Duodenal mucosa (tissue), 2 donors: ENCODE measurements at regions not wholly inside any gene's neighbourhood (a gene's known extent, or its start where the extent isn't known, plus 50 kb on each side); places are given as distances from the start of the nearest gene placed in this dataset.
"Not testable (repeated sequence)": the region's sequence is repeated elsewhere in the genome, so short reads cannot be mapped to it uniquely, and the experiment has no call there.

Experiments used
- H3K27ac ChIP-seq: one replicate; pipeline ENCODE4 v1.7.0; 2013; ENCODE audit warnings: low read depth, low read length
- H3K27me3 ChIP-seq, 2 donors: one replicate each; pipeline ENCODE4 v1.7.0; 2013; ENCODE audit warnings: low read length in 2 of 2, control low read depth in 1 of 2; ENCODE audit not compliant: insufficient read depth in 2 of 2, control insufficient read depth in 1 of 2
- H3K36me3 ChIP-seq, 2 donors: one replicate each; pipeline ENCODE4 v1.7.0; 2013; ENCODE audit warnings: low read length in 2 of 2, control low read depth in 1 of 2; ENCODE audit not compliant: insufficient read depth in 2 of 2, control insufficient read depth in 1 of 2
- H3K4me1 ChIP-seq, 2 donors: one replicate each; pipeline ENCODE4 v1.7.0; 2013; ENCODE audit warnings: low read length in 2 of 2, control low read depth in 1 of 2; ENCODE audit not compliant: insufficient read depth in 2 of 2, control insufficient read depth in 1 of 2
- H3K4me3 ChIP-seq, 2 donors: one replicate each; pipeline ENCODE4 v1.7.0; 2013; ENCODE audit warnings: low read length in 2 of 2, low read depth in 1 of 2
- H3K9ac ChIP-seq, 2 donors: one replicate each; pipeline ENCODE4 v1.7.0; 2013; ENCODE audit warnings: low read length in 2 of 2, low read depth in 1 of 2
- H3K9me3 ChIP-seq, 2 donors: one replicate each; pipeline ENCODE4 v1.7.0; 2013; ENCODE audit warnings: low read length in 2 of 2, control low read depth in 1 of 2; ENCODE audit not compliant: control insufficient read depth in 1 of 2

- Histone ChIP-seq H3K4me1 (no peaks in the 10 kb centered on the region), H3K9ac (no peak overlapping the region), H3K27ac (no peak overlapping the region), H3K27me3 (no peaks in the 10 kb centered on the region), H3K36me3 (no peaks in the 10 kb centered on the region), H3K9me3 (no peaks in the 10 kb centered on the region), H3K4me3 (no peak overlapping the region)
Observed at GRCh38 chr6:137297887-137298286, 78.7 kb upstream of the IFNGR1 start.

- H3K27ac ChIP-seq, H3K9me3 ChIP-seq, H3K4me3 ChIP-seq, H3K9ac ChIP-seq, H3K27me3 ChIP-seq, H3K4me1 ChIP-seq, H3K36me3 ChIP-seq: not testable (repeated sequence)
Observed at GRCh38 chr6:137292326-137292725, 73.1 kb upstream of the IFNGR1 start.

DNA sequence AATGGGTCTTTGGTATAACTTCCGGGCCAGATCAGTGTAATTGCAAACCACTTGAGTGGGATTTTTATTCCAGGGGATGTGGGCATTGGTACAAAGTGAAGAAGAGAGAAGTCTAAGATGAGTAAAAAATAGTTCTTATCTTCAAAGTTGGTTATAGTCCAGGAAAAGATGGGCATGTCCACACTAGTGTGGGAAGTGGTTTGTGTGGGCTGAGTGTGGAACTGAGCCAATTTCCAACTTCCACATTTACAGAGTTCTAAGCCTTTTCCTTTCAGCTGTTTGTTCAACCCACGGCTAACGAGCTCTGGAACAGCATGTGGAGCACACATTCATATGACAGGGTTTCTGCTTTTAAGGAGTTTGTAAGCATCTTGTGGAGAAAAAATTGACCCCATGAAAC, 72.3 kb upstream of the IFNGR1 start:
- no peaks in the 10 kb centered on the region for H3K9me3 ChIP-seq
- no peaks in the 10 kb centered on the region for H3K27me3 ChIP-seq
- no peak overlapping the region for H3K27ac ChIP-seq
- H3K4me1 ChIP-seq = peaks cover 0 to 3% of the 10 kb centered on the region in 2 donors
- H3K4me3 ChIP-seq = no peak overlapping the region
- H3K36me3 ChIP-seq = no peaks in the 10 kb centered on the region
- H3K9ac ChIP-seq = no peak overlapping the region

GRCh38 chr6:137290601-137291261, 71.5 kb upstream of the IFNGR1 start:
- H3K4me1 ChIP-seq = peaks cover 0 to 3% of the 10 kb centered on the region in 2 donors
- no peaks in the 10 kb centered on the region for H3K36me3 ChIP-seq
- no peaks in the 10 kb centered on the region for H3K9me3 ChIP-seq
- H3K27ac ChIP-seq = no peak overlapping the region
- H3K4me3 ChIP-seq = no peak overlapping the region
- no peaks in the 10 kb centered on the region for H3K27me3 ChIP-seq
- H3K9ac ChIP-seq = no peak overlapping the region

GRCh38 chr6:137286916-137287315, 67.7 kb upstream of the IFNGR1 start:
- Histone ChIP-seq H3K4me1 (peaks cover 0 to 3% of the 10 kb centered on the region in 2 donors), H3K4me3 (no peak overlapping the region), H3K36me3 (no peaks in the 10 kb centered on the region), H3K27me3 (no peaks in the 10 kb centered on the region), H3K9me3 (no peaks in the 10 kb centered on the region), H3K9ac (no peak overlapping the region), H3K27ac (no peak overlapping the region)

- no peak overlapping the region for H3K9ac ChIP-seq
- H3K27me3 ChIP-seq = no peaks in the 10 kb centered on the region
- no peaks in the 10 kb centered on the region for H3K36me3 ChIP-seq
- no peaks in the 10 kb centered on the region for H3K9me3 ChIP-seq
- peaks cover 0 to 3% of the 10 kb centered on the region in 2 donors for H3K4me1 ChIP-seq
- H3K27ac ChIP-seq = no peak overlapping the region
- H3K4me3 ChIP-seq = no peak overlapping the region
Observed at GRCh38 chr6:137286368-137286767, 67.2 kb upstream of the IFNGR1 start.

DNA sequence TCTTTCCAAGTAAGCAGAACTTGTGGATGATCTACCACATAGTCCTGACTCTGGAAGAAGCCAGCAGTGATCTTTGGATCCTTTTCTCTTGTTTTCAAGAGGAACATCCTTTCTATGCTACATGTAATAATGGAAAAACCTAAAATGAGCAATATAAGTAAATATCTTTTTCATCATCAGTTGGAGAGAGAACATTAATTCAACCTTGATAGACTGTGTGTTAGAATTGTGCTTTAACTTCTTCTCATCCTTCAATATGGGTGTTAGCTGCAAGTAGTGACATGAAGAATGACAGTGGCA, 65.6 kb upstream of the IFNGR1 start:
- Histone ChIP-seq H3K9me3 (no peaks in the 10 kb centered on the region), H3K9ac (no peak overlapping the region)

GRCh38 chr6:137283940-137284810, 65.0 kb upstream of the IFNGR1 start:
- no peak overlapping the region for H3K27ac ChIP-seq
- H3K27me3 ChIP-seq = no peaks in the 10 kb centered on the region
- H3K36me3 ChIP-seq = no peaks in the 10 kb centered on the region
- H3K4me3 ChIP-seq = no peak overlapping the region
- H3K9ac ChIP-seq = no peak overlapping the region
- no peaks in the 10 kb centered on the region for H3K4me1 ChIP-seq
- H3K9me3 ChIP-seq = no peaks in the 10 kb centered on the region

More for the DNA sequence above, 65.6 kb upstream of the IFNGR1 start:
- no peaks in the 10 kb centered on the region for H3K36me3 ChIP-seq
- no peak overlapping the region for H3K4me3 ChIP-seq
- no peaks in the 10 kb centered on the region for H3K27me3 ChIP-seq
- no peaks in the 10 kb centered on the region for H3K4me1 ChIP-seq
- no peak overlapping the region for H3K27ac ChIP-seq

- H3K9me3 ChIP-seq = no peaks in the 10 kb centered on the region
- no peak overlapping the region for H3K9ac ChIP-seq
- no peaks in the 10 kb centered on the region for H3K36me3 ChIP-seq
- H3K27me3 ChIP-seq = no peaks in the 10 kb centered on the region
- H3K4me3 ChIP-seq = no peak overlapping the region
- H3K27ac ChIP-seq = no peak overlapping the region
- no peaks in the 10 kb centered on the region for H3K4me1 ChIP-seq
Observed at GRCh38 chr6:137283080-137283479, 63.9 kb upstream of the IFNGR1 start.

DNA sequence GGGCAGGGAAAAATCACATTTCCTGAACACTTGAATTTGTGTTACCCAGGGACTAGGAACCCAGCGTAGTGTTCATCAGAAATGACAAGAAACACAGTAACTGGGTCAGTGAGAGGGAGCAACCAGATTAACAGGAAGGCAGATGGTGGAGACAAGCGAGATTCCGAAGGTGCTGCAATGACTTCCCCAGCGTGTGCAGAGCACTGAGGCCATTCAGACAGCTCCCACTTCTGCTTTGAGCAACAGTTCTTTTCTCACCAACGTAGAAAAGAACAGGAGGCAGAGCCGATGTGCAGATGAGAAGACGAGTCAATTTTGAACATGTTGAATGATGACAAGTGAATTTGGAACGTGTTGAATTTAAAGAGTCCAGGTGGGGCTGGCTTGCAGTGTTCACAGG, 63.1 kb upstream of the IFNGR1 start:
- Histone ChIP-seq H3K4me1 (no peaks in the 10 kb centered on the region), H3K9me3 (no peaks in the 10 kb centered on the region), H3K9ac (no peak overlapping the region), H3K36me3 (no peaks in the 10 kb centered on the region), H3K4me3 (no peak overlapping the region), H3K27me3 (no peaks in the 10 kb centered on the region), H3K27ac (no peak overlapping the region)
